Endothelial cell of umbilical vein (primary cell): ENCODE measurements at regions not wholly inside any gene's neighbourhood (a gene's known extent, or its start where the extent isn't known, plus 50 kb on each side); places are given as distances from the start of the nearest gene placed in this dataset.

Experiments used
- CTCF ChIP-seq, 2 donors: IDR thresholded peaks; 1 replicate in 1 of 2; 2 replicates in 1 of 2; pipeline ENCODE4 v1.5.1; 2011; ENCODE audit warnings: low read length in 2 of 2, mild to moderate bottlenecking in 2 of 2, moderate library complexity in 2 of 2, control low read depth in 1 of 2, inconsistent platforms in 1 of 2, low read depth in 1 of 2; ENCODE audit not compliant: insufficient read depth in 1 of 2; ENCODE audit errors: extremely low read depth in 1 of 2
- EZH2 ChIP-seq: IDR thresholded peaks from 2 replicates; pipeline ENCODE4 v1.6.1; 2012; ENCODE audit warnings: borderline replicate concordance, low read depth, mild to moderate bottlenecking, moderate library complexity, low read length, inconsistent platforms; ENCODE audit not compliant: severe bottlenecking
- FOS ChIP-seq: IDR thresholded peaks from 2 replicates; pipeline ENCODE4 v1.6.1; 2011; ENCODE audit warnings: mild to moderate bottlenecking, low read length, moderate library complexity, borderline replicate concordance; ENCODE audit not compliant: insufficient read depth
- GATA2 ChIP-seq: IDR thresholded peaks from 2 replicates; pipeline ENCODE4 v1.7.0; 2011; ENCODE audit warnings: low read depth, mild to moderate bottlenecking, moderate library complexity, mixed read lengths, low read length; ENCODE audit not compliant: insufficient read length, insufficient read depth
- JUN ChIP-seq: IDR thresholded peaks from 2 replicates; pipeline ENCODE4 v1.6.1; 2011; ENCODE audit warnings: borderline replicate concordance, low read depth; ENCODE audit not compliant: insufficient read length, insufficient read depth
- MAX ChIP-seq: IDR thresholded peaks from 2 replicates; pipeline ENCODE4 v1.6.1; 2011; ENCODE audit not compliant: insufficient read depth, insufficient read length
- MYC ChIP-seq: IDR thresholded peaks from one replicate; pipeline ENCODE4 v1.6.1; 2011; ENCODE audit warnings: mild to moderate bottlenecking, low read depth, low read length
- POLR2A ChIP-seq: IDR thresholded peaks from 2 replicates; pipeline ENCODE4 v1.6.1; 2012; ENCODE audit warnings: low read depth, mild to moderate bottlenecking, control low read depth, low read length
- POLR2AphosphoS5 ChIP-seq: IDR thresholded peaks from 2 replicates; pipeline ENCODE4 v1.6.1; 2012; ENCODE audit warnings: low read depth, mild to moderate bottlenecking, control low read depth, low read length, moderate library complexity; ENCODE audit not compliant: insufficient read depth

- TF ChIP-seq POLR2A, result no peak
- no peak for TF ChIP-seq CTCF (IDR thresholded peaks at IDR 0.05; ENCODE audit: extremely low read depth in 1 of 2, insufficient read depth in 1 of 2, low read depth in 1 of 2, low read length in 2 of 2)
- no peak for TF ChIP-seq POLR2AphosphoS5
- no peak for TF ChIP-seq MYC
- no peak for TF ChIP-seq EZH2
- no peak for TF ChIP-seq MAX
- TF ChIP-seq JUN, result no peak
- TF ChIP-seq GATA2, result no peak
- TF ChIP-seq FOS, result no peak
Measured at GRCh38 chr2:2832657-2833056, 501.6 kb upstream of the MYT1L start.
